Loucy (cell line): ENCODE measurements at regions not wholly inside any gene's neighbourhood (a gene's known extent, or its start where the extent isn't known, plus 50 kb on each side); places are given as distances from the start of the nearest gene placed in this dataset.

Experiments used
- EZH2phosphoT487 ChIP-seq: fragments of 200-600 bp; IDR thresholded peaks from 2 replicates; pipeline ENCODE4 v1.6.1; 2018; ENCODE audit warnings: antibody characterized with exemption, mild to moderate bottlenecking, moderate library complexity, borderline replicate concordance
- TF ChIP-seq, protein P1 (sequence below): fragments of 200-600 bp; sonication (generic); conservative IDR thresholded peaks from 2 replicates; pipeline ENCODE4 v1.5.1; 2014; ENCODE audit warnings: mild to moderate bottlenecking, antibody characterized with exemption, low read length

DNA sequence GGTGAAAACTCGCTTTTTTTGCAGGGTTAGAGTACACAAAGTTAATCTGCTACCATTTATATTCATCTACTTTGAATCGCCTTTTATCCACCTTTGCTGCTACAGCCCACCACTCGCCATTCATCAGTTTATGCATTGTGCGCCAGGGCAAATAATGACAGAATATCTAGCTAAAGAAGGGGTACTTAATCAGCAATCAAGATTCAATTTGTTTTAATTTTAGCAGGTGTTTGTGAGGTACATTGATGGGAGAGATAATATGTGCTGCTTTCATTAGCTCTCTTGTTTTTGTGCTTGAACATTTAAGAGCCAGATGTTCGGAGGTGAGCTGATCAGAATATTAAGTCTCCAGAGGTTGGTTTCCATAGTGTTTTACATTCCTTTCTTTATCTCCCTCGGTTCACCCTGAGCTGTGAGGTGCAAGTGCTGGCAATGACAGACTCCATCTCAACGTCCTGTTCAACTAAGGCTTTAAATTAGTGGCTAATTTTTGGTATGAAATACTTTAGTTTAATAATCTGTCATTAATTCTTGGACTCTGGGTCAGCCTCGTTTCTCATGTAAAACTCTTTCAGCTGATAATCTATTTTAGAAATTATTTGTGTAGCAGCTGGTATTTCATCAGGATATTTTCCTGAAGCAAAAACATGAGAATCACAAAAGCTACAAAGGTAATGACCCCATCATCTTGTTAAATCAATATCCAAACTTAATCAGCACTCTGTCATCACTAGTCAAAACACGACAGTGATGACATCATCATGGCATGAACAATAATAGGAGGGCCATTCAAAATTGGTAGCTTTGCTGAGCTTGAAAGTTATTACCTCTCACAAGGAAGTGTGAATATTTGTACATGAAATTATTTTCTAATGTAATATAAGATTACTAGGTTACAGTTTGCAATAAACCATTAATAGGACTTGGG, 479.9 kb upstream of the FANCL start:
- TF ChIP-seq, protein P1, sequence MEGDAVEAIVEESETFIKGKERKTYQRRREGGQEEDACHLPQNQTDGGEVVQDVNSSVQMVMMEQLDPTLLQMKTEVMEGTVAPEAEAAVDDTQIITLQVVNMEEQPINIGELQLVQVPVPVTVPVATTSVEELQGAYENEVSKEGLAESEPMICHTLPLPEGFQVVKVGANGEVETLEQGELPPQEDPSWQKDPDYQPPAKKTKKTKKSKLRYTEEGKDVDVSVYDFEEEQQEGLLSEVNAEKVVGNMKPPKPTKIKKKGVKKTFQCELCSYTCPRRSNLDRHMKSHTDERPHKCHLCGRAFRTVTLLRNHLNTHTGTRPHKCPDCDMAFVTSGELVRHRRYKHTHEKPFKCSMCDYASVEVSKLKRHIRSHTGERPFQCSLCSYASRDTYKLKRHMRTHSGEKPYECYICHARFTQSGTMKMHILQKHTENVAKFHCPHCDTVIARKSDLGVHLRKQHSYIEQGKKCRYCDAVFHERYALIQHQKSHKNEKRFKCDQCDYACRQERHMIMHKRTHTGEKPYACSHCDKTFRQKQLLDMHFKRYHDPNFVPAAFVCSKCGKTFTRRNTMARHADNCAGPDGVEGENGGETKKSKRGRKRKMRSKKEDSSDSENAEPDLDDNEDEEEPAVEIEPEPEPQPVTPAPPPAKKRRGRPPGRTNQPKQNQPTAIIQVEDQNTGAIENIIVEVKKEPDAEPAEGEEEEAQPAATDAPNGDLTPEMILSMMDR, result no peak
- no peak for TF ChIP-seq EZH2phosphoT487
